Tibial nerve (tissue), 4 donors: ENCODE measurements at regions not wholly inside any gene's neighbourhood (a gene's known extent, or its start where the extent isn't known, plus 50 kb on each side); places are given as distances from the start of the nearest gene placed in this dataset.

Experiments
- DNase-seq, 2 donors: peaks; one replicate each; pipeline ENCODE4 v3.0.0-alpha.2; 2019; ENCODE audit warnings: low spot score in 2 of 2
- H3K27ac ChIP-seq, 4 donors: fragments of 200-600 bp; sonication (generic) in 3 of 4; one replicate each; pipeline ENCODE4 v1.5.1; 2017 to 2019; ENCODE audit warnings: mild to moderate bottlenecking in 1 of 4
- H3K27me3 ChIP-seq, 2 donors: fragments of 200-600 bp; sonication (generic) in 1 of 2; one replicate each; pipeline versions ENCODE4 v1.5.1 to v1.6.0; 2017 to 2019
- H3K36me3 ChIP-seq, 3 donors: fragments of 200-600 bp; sonication (generic); one replicate each; pipeline ENCODE4 v1.5.1; 2018 to 2019
- H3K4me1 ChIP-seq, 4 donors: fragments of 200-600 bp; sonication (generic) in 3 of 4; one replicate each; pipeline ENCODE4 v1.5.1; 2017 to 2019
- H3K4me3 ChIP-seq, 4 donors: fragments of 200-600 bp; sonication (generic) in 3 of 4; one replicate each; pipeline ENCODE4 v1.5.1; 2017 to 2019; ENCODE audit warnings: mild to moderate bottlenecking in 1 of 4, moderate library complexity in 1 of 4
- H3K9me3 ChIP-seq, 4 donors: fragments of 200-600 bp; sonication (generic) in 3 of 4; one replicate each; pipeline ENCODE4 v1.5.1; 2017 to 2019
- EP300 ChIP-seq, 2 donors: sonication (generic); formaldehyde crosslinking; IDR thresholded peaks; one replicate each; pipeline ENCODE4 v1.6.1; 2017; ENCODE audit warnings: antibody characterized with exemption in 2 of 2, mild to moderate bottlenecking in 1 of 2
- POLR2A ChIP-seq, 2 donors: fragments of 450-650 bp; IDR thresholded peaks; one replicate each; pipeline ENCODE4 v1.6.1; 2017; ENCODE audit warnings: antibody characterized with exemption in 2 of 2, mild to moderate bottlenecking in 2 of 2, moderate library complexity in 2 of 2
- WGBS, 2 donors: methylation state at CpG; one replicate each; pipeline ENCODE4 v1.1.5; 2018; 5-methylcytosine and 5-hydroxymethylcytosine counted together
- TF ChIP-seq, protein P1 (sequence below), 5 experiments: fragments of 200-600 bp in 3 of 5; fragments of 450-650 bp in 2 of 5; sonication (generic) in 3 of 5; IDR thresholded peaks; one replicate each; pipeline ENCODE4 v1.5.1; 2016 to 2019; ENCODE audit warnings: antibody characterized with exemption in 5 of 5, mild to moderate bottlenecking in 3 of 5, moderate library complexity in 2 of 5

DNA sequence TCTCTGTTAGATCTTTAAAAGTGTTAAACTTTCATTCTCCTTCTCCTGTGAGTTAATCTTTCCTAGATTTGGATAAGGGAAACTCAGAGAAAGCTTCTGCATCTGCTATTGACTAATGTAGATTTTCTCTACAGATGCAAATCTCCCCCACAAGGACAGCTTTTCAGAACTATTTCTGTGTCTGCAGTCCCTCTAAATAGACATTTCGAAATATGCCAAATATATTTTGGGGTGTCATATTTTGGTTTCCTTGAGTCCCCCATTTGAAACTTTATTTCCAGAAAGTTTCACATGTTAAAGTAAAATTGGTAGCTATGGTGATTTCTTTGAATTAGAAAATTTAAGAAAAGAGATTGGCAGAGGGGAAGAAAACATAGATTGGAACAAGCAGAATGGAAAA, 852.3 kb upstream of the ALCAM start:
- no peaks in the 10 kb centered on the region for H3K4me1 ChIP-seq

DNA sequence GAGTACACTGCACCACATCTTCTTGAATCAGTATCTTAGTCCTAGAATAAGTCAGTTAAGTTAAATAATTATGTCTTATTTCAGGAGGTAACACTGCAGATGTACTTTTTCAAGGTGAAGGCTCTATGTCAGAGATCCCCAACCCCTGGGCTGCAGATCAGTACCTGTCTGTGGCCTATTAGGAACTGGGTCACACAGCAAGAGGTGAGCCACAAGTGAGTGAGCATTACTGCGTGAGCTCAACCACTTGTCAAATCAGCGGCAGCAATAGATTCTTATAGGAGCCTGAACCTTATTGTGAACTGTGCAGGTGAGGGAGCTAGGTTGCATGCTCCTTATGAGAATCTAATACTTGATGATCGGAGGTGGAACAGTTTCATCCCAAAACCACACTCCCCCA, 851.9 kb upstream of the ALCAM start:
- no peak for DNase-seq
- H3K9me3 ChIP-seq, result peaks cover 0 to 7% (median 3%) of the 10 kb centered on the region in 4 donors
- TF ChIP-seq, protein P1, sequence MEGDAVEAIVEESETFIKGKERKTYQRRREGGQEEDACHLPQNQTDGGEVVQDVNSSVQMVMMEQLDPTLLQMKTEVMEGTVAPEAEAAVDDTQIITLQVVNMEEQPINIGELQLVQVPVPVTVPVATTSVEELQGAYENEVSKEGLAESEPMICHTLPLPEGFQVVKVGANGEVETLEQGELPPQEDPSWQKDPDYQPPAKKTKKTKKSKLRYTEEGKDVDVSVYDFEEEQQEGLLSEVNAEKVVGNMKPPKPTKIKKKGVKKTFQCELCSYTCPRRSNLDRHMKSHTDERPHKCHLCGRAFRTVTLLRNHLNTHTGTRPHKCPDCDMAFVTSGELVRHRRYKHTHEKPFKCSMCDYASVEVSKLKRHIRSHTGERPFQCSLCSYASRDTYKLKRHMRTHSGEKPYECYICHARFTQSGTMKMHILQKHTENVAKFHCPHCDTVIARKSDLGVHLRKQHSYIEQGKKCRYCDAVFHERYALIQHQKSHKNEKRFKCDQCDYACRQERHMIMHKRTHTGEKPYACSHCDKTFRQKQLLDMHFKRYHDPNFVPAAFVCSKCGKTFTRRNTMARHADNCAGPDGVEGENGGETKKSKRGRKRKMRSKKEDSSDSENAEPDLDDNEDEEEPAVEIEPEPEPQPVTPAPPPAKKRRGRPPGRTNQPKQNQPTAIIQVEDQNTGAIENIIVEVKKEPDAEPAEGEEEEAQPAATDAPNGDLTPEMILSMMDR (IDR thresholded peaks at IDR 0.05), result no peak
- TF ChIP-seq EP300 (IDR thresholded peaks at IDR 0.05), result no peak
- no peak for TF ChIP-seq POLR2A (IDR thresholded peaks at IDR 0.05)
- 94 to 98% methylated on average over 3 of the region's 3 CpGs for WGBS, 2 donors
- H3K4me3 ChIP-seq, result no peak overlapping the region
- no peaks in the 10 kb centered on the region for H3K36me3 ChIP-seq
- H3K27ac ChIP-seq, result no peak overlapping the region
- H3K27me3 ChIP-seq, result no peaks in the 10 kb centered on the region
- no peaks in the 10 kb centered on the region for H3K4me1 ChIP-seq

More for the DNA sequence above, 852.3 kb upstream of the ALCAM start:
- no peak for DNase-seq
- 84 to 100% methylated on average over 1 of the region's 1 CpG for WGBS, 2 donors
- no peak for TF ChIP-seq EP300 (IDR thresholded peaks at IDR 0.05)
- TF ChIP-seq POLR2A (IDR thresholded peaks at IDR 0.05), result no peak
- TF ChIP-seq, protein P1 (IDR thresholded peaks at IDR 0.05), result no peak
- no peaks in the 10 kb centered on the region for H3K27me3 ChIP-seq
- peaks cover 0 to 7% (median 3%) of the 10 kb centered on the region in 4 donors for H3K9me3 ChIP-seq
- no peaks in the 10 kb centered on the region for H3K36me3 ChIP-seq
- H3K27ac ChIP-seq, result no peak overlapping the region
- H3K4me3 ChIP-seq, result no peak overlapping the region

DNA sequence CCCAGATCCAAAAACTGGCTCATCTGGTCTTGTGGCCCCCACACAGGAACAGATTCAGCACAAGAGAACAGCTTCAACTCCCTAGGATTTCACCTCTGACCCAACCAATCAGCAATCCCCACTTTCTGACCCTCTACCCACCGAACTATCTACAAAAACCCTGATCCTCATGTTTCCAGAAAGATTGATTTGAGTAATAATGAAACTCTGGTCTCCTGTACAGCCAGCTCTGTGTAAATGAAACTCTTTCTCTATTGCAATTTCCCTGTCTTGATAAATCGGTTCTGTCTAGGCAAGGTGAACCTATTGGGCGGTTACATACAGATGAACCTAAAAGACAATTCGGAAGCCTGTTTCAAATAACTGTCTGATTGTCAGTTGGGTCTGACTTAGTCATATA, 847.6 kb upstream of the ALCAM start:
- H3K27me3 ChIP-seq, result no peaks in the 10 kb centered on the region
- WGBS, 2 donors, result 45 to 78% methylated on average over 4 of the region's 4 CpGs
- H3K4me3 ChIP-seq, result no peak overlapping the region
- peaks cover 0 to 4% (median 0%) of the 10 kb centered on the region in 4 donors for H3K4me1 ChIP-seq
- H3K27ac ChIP-seq, result no peak overlapping the region
- DNase-seq, result no peak
- TF ChIP-seq EP300 (IDR thresholded peaks at IDR 0.05), result no peak
- TF ChIP-seq, protein P1 (IDR thresholded peaks at IDR 0.05), result no peak
- no peak for TF ChIP-seq POLR2A (IDR thresholded peaks at IDR 0.05)
- H3K9me3 ChIP-seq, result peaks cover 0 to under 1% (median 0%) of the 10 kb centered on the region in 4 donors
- no peaks in the 10 kb centered on the region for H3K36me3 ChIP-seq

GRCh38 chr3:104519468-104520227, 847.1 kb upstream of the ALCAM start:
- no peaks in the 10 kb centered on the region for H3K36me3 ChIP-seq
- peak overlapping the region in 1 of 4 donors; percentile 49 for H3K27ac ChIP-seq
- peaks cover 0 to 4% (median 0%) of the 10 kb centered on the region in 4 donors for H3K4me1 ChIP-seq
- WGBS, 2 donors, result 49 to 52% methylated on average over 4 of the region's 4 CpGs
- no peaks in the 10 kb centered on the region for H3K27me3 ChIP-seq
- TF ChIP-seq POLR2A (IDR thresholded peaks at IDR 0.05) (no peak), EP300 (IDR thresholded peaks at IDR 0.05) (no peak)
- TF ChIP-seq, protein P1 (IDR thresholded peaks at IDR 0.05), result no peak
- DNase-seq, result no peak
- no peak overlapping the region for H3K4me3 ChIP-seq
- H3K9me3 ChIP-seq, result no peaks in the 10 kb centered on the region

GRCh38 chr3:104520228-104520655, 846.5 kb upstream of the ALCAM start:
- no peaks in the 10 kb centered on the region for H3K27me3 ChIP-seq
- no peak for TF ChIP-seq POLR2A (IDR thresholded peaks at IDR 0.05)
- TF ChIP-seq, protein P1 (IDR thresholded peaks at IDR 0.05), result no peak
- TF ChIP-seq EP300 (IDR thresholded peaks at IDR 0.05), result no peak
- no peaks in the 10 kb centered on the region for H3K9me3 ChIP-seq
- WGBS, 2 donors, result 69 to 73% methylated on average over 3 of the region's 3 CpGs
- DNase-seq, result no peak
- no peaks in the 10 kb centered on the region for H3K36me3 ChIP-seq
- H3K4me3 ChIP-seq, result no peak overlapping the region
- H3K4me1 ChIP-seq, result peaks cover 0 to 4% (median 0%) of the 10 kb centered on the region in 4 donors
- H3K27ac ChIP-seq, result peak overlapping the region in 1 of 4 donors; percentile 49
